MCF 10A (cell line): ENCODE measurements at regions not wholly inside any gene's neighbourhood (a gene's known extent, or its start where the extent isn't known, plus 50 kb on each side); places are given as distances from the start of the nearest gene placed in this dataset.

Experiments used
- BruUV-seq: library from RNA; stranded (reverse); fragments of 400-500 nt; replicated peaks from 2 replicates; lab custom pipeline; 2021; lab: Mats Ljungman, UMichigan
- CTCF ChIA-PET: fragments of 300-600 bp; sonication (Branson Sonifier 250); formaldehyde crosslinking; extraction: SDS; loops from one replicate; lab custom pipeline; 2021; ENCODE audit warnings: antibody characterized with exemption, inconsistent platforms; lab: Yijun Ruan, JAX
- POLR2A ChIA-PET: fragments of 300-600, 350-650 bp; sonication (Branson Sonifier 250); formaldehyde crosslinking; extraction: SDS; loops from one replicate; lab custom pipeline; 2020; ENCODE audit warnings: antibody characterized with exemption, inconsistent platforms; lab: Yijun Ruan, JAX
- DNase-seq: peaks from one replicate; pipeline ENCODE4 v3.0.0-alpha.2; 2018; ENCODE audit not compliant: unreplicated experiment
- H3K27ac Mint-ChIP-seq: one replicate; pipeline ENCODE4 v1.8.0; 2022; ENCODE audit warnings: mild to moderate bottlenecking, low read depth, mixed read lengths; ENCODE audit not compliant: unreplicated experiment
- H3K27me3 Mint-ChIP-seq: one replicate; pipeline ENCODE4 v1.8.0; 2022; ENCODE audit warnings: mixed read lengths; ENCODE audit not compliant: insufficient read depth, unreplicated experiment
- H3K36me3 Mint-ChIP-seq: one replicate; pipeline ENCODE4 v1.8.0; 2022; ENCODE audit warnings: mild to moderate bottlenecking, moderate library complexity, mixed read lengths; ENCODE audit not compliant: insufficient read depth, unreplicated experiment
- H3K4me1 Mint-ChIP-seq: one replicate; pipeline ENCODE4 v1.8.0; 2022; ENCODE audit warnings: mixed read lengths; ENCODE audit not compliant: insufficient read depth, unreplicated experiment
- H3K4me3 Mint-ChIP-seq: one replicate; pipeline ENCODE4 v1.8.0; 2022; ENCODE audit warnings: mild to moderate bottlenecking, moderate library complexity, mixed read lengths; ENCODE audit not compliant: unreplicated experiment
- H3K9me3 Mint-ChIP-seq: one replicate; pipeline ENCODE4 v1.8.0; 2022; ENCODE audit warnings: mixed read lengths; ENCODE audit not compliant: unreplicated experiment
- intact Hi-C: fragments of 100-400 bp; cut with micrococcal nuclease; formaldehyde crosslinking; loops from 2 replicates; pipeline ENCODE4 v1.14.1; 2022
- TF ChIP-seq, protein P1 (sequence below): fragments of 200-600 bp; IDR thresholded peaks from one replicate; pipeline ENCODE4 v1.8.0; 2022; ENCODE audit warnings: antibody characterized with exemption, mild to moderate bottlenecking; ENCODE audit not compliant: unreplicated experiment

DNA sequence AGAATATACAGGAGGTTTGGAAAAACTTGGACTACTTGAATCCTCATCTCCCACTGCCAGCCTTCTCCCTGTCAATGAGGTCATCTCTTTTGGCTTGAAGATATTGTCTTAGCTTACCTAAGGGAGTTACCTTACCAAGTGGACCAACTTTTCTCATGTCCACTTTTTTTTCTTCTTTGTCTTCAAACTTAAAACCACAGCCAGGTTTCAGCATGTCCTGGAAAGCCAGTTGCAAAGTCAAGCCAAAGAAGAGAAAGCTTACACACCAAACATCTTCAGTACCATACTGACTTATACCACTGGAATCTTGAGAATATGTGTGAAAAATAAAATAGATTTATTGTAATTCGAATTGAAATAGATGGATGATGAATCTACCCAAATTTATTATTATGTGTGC, 520.5 kb downstream of the HTR7 start:
- Mint-ChIP-seq H3K4me3 (no peak overlapping the region), H3K27me3 (no peaks in the 10 kb centered on the region), H3K27ac (no peak overlapping the region), H3K4me1 (no peaks in the 10 kb centered on the region), H3K36me3 (no peaks in the 10 kb centered on the region), H3K9me3 (no peaks in the 10 kb centered on the region)
- intact Hi-C loops, result no loop called here
- ChIA-PET CTCF (interaction anchor here (0.7 kb wide), 1 partner anchor 15 kb away, joined by 3 read pairs; no protein-coding TSS in a partner anchor), POLR2A (interaction anchor here (0.7 to 1.6 kb wide), 2 partner anchors 22 to 523 kb away, joined by 3 to 5 read pairs; no protein-coding TSS in a partner anchor)
- DNase-seq, result no peak
- BruUV-seq, result no TSS peak
- TF ChIP-seq, protein P1, sequence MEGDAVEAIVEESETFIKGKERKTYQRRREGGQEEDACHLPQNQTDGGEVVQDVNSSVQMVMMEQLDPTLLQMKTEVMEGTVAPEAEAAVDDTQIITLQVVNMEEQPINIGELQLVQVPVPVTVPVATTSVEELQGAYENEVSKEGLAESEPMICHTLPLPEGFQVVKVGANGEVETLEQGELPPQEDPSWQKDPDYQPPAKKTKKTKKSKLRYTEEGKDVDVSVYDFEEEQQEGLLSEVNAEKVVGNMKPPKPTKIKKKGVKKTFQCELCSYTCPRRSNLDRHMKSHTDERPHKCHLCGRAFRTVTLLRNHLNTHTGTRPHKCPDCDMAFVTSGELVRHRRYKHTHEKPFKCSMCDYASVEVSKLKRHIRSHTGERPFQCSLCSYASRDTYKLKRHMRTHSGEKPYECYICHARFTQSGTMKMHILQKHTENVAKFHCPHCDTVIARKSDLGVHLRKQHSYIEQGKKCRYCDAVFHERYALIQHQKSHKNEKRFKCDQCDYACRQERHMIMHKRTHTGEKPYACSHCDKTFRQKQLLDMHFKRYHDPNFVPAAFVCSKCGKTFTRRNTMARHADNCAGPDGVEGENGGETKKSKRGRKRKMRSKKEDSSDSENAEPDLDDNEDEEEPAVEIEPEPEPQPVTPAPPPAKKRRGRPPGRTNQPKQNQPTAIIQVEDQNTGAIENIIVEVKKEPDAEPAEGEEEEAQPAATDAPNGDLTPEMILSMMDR, result no peak

DNA sequence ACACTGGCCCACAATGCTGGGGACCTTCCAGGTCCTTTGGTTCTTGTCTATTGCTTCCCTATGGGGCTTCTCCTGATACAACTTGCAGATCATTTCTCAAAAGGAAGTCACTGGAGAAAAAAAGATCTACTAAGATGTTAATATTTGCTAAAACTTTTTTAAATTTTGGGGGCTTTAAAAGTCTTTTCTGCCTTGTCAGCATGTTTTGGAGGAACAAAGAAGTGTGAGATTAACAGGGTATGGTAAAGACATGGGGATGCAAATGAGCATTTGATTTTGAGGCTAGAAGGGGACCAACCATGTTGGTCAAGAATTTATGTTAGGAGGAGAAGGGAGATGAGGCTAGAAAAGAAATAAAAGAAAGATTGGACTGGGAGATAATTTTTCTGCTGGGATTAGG, 515.4 kb downstream of the HTR7 start:
- DNase-seq, result no peak
- BruUV-seq, result no TSS peak
- no peaks in the 10 kb centered on the region for H3K4me1 Mint-ChIP-seq
- no peak overlapping the region for H3K27ac Mint-ChIP-seq
- CTCF ChIA-PET, result no interaction called here
- no peaks in the 10 kb centered on the region for H3K27me3 Mint-ChIP-seq
- TF ChIP-seq, protein P1, result no peak
- no peaks in the 10 kb centered on the region for H3K36me3 Mint-ChIP-seq
- no peak overlapping the region for H3K4me3 Mint-ChIP-seq
- POLR2A ChIA-PET, result interaction anchor here (0.7 to 0.8 kb wide), 2 partner anchors 15 to 410 kb away, joined by 3 to 4 read pairs; no protein-coding TSS in a partner anchor
- H3K9me3 Mint-ChIP-seq, result no peaks in the 10 kb centered on the region
- intact Hi-C loops, result no loop called here

DNA sequence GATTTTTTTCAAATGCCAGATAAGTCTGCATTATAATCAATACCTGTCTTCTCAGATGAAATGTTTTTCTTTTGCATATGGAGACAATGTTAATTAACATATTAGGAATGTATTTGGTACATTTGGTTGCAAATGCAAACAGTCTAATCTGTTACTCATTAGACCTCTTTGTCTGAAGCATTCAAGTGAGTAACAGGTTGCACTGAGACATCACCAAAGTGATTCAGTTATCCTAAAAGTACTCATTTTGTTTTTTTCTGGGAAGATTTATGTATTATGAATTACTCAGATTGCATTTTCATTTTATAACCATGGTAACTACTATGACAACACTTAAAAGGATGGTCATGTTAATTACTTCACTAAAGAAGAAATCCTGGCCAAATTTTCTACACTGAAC, 513.6 kb downstream of the HTR7 start:
- CTCF ChIA-PET, result no interaction called here
- intact Hi-C loops, result no loop called here
- no peaks in the 10 kb centered on the region for H3K27me3 Mint-ChIP-seq
- no peak for DNase-seq
- no peaks in the 10 kb centered on the region for H3K4me1 Mint-ChIP-seq
- no peak overlapping the region for H3K4me3 Mint-ChIP-seq
- no peaks in the 10 kb centered on the region for H3K9me3 Mint-ChIP-seq
- no peak overlapping the region for H3K27ac Mint-ChIP-seq
- H3K36me3 Mint-ChIP-seq, result no peaks in the 10 kb centered on the region
- TF ChIP-seq, protein P1, result no peak
- POLR2A ChIA-PET, result no interaction called here
- BruUV-seq, result no TSS peak

DNA sequence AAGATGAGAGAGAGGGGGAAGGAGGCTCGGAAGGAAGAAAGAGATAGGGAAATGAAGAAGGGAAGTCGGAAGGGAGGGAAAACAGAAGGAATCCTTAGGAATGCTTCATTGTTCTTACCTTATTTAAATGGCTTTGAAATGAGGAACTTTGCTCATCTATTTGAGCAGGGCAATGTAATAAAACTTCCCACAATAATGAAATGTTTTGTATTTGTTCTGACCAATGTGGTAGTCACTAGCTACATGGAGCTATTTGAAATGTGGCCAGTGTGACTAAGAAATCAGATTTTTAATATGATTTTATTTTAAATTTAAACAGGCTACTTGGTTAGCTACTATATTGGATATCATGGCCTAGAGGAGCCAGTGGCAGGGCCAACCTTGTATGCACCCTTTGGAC, 510.6 kb downstream of the HTR7 start:
- Mint-ChIP-seq H3K9me3 (no peaks in the 10 kb centered on the region), H3K27ac (no peak overlapping the region), H3K36me3 (no peaks in the 10 kb centered on the region), H3K27me3 (no peaks in the 10 kb centered on the region), H3K4me3 (no peak overlapping the region), H3K4me1 (no peaks in the 10 kb centered on the region)
- DNase-seq, result no peak
- POLR2A ChIA-PET, result no interaction called here
- CTCF ChIA-PET, result no interaction called here
- TF ChIP-seq, protein P1, result no peak
- intact Hi-C loops, result no loop called here
- BruUV-seq, result no TSS peak
